SHP77 treated with DMSO at 0.1 percent for 48 hours (cell line): ENCODE measurements at regions not wholly inside any gene's neighbourhood (a gene's known extent, or its start where the extent isn't known, plus 50 kb on each side); places are given as distances from the start of the nearest gene placed in this dataset.

Experiments
- DNase-seq: peaks from one replicate; lab custom pipeline; 2025; lab: John Stamatoyannopoulos, UW

DNA sequence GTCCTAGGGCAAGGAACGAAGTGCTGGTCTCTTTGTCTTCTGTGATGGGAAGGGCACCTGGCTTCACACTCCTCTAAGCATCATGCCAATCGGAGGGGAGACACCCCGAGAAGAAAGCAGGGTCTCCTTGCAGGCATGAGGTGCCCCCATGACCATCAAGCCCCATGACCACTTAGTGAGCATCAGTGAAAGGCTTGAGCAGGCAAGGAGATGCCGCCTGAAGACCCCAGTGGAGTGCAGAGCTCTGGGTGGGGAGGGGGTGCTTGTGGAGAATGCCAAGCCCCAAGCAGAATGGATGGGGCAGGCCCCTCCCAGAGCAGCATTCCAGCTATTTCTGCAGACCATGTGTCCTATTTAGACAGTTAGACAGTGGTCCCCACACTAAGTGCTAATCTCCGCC is 232.7 kb upstream of the TNRC6C start:
- DNase-seq, result no peak

DNA sequence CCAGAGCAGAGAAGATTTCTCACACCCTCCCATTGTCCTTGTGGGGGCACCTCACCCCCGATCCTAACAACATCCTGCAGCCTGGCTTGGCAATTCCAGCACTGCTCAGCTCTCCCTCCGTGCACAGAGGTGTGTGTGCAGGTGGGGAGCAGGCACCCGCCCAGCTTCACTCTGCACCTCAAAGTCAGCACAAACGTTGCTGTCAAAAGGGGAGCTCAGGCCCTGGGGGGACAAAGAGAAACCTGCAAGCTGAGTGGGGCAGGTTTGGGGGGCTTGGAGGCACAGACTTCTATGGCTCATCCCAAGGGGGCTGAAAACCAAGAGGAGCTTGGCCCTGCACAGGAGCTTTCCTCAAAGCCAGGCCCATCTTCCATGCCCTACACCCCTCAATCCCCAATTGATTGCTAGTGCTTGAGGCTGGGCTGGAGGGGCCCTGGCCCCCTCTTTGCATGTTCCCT is 231.9 kb upstream of the TNRC6C start:
- DNase-seq, result no peak

- no peak for DNase-seq
Observed at GRCh38 chr17:77727037-77727615, 231.4 kb upstream of the TNRC6C start.

DNA sequence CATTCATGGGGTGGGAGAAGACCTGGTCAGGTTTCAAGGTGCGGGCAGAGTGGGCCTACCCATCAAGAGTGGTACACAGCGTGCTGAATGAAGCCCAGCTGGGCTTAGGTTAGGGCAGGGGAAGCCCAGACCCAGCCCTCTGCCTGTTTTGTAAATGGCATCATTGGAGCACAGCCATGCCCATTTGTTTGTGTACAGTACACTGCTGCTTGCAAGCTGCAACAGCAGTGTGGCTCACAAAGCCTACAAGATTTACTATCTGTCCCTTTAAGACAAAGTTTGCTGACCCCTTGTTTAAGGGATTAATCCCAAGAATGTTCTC is 230.1 kb upstream of the TNRC6C start:
- no peak for DNase-seq

GRCh38 chr17:77728871-77729270 is 229.6 kb upstream of the TNRC6C start:
- DNase-seq, result no peak

GRCh38 chr17:77729587-77729986 is 228.9 kb upstream of the TNRC6C start:
- no peak for DNase-seq

DNA sequence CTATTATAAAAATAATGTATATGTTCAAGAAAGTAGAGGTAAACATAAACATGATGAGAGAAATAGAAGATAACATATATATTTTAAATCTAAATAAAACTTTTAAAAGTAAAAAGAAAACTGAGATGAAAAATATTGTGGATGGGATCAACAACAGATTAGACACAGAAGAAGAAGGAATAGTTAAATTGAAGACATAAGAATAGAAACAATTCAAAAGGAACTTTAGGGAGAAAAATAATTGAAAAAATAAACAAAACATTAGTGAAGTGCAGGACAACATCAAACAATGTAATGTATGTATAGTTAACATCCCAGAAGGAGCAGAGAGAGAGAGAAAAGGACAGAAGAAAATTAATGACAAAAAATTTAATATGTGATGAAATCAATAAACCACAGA is 228.1 kb upstream of the TNRC6C start:
- no peak for DNase-seq

GRCh38 chr17:77733576-77734296 is 224.8 kb upstream of the TNRC6C start:
- DNase-seq, result no peak

- peak; percentile 96 for DNase-seq
Observed at GRCh38 chr17:77734371-77735080, 224.0 kb upstream of the TNRC6C start.

DNA sequence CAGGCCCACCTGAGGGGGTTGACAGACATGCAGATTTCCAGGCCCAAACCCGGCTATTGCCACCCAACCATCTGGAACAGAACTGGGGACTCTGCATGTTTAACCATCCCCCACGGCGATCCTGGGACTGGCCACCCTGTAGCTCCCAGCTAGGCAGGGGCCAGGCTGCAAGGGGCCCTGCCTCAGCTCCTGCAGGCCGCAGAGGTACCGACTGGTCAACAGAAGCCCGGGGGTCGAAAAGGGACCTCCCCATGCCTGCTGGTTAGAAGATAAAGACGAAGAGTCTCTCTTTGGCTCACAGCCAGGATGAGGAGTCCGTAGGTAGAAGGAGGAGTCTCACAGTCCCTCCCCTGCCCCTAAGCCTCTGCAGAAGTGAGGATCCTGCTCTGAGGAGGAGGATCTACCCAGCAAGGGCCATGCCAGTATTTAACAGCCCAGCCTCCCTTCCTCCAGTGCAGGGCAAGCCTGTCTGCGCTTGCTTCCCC is 223.4 kb upstream of the TNRC6C start:
- peak; percentile 79 for DNase-seq

- peak; percentile 95 for DNase-seq
Observed at GRCh38 chr17:77735566-77736198, 222.8 kb upstream of the TNRC6C start.

GRCh38 chr17:77736199-77736585 is 222.3 kb upstream of the TNRC6C start:
- no peak for DNase-seq

DNA sequence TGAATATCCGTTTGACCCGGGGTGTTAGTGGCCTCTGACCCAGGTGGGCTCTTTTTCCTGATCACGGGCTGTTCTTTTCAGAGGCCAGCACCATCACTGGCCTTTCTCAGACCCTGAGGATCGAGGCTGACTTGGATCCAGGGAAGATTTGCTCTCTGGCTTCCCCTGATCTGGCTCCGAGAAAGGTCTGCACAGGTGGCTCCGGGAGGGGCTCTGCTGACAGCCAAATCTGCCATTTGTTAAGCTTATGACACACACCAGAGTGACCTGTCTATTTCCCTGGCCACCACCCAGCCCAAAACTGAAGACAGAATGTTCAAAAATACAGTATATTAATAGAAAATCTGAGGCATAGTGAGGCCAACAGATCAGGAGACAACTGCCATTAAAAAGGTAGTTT is 221.8 kb upstream of the TNRC6C start:
- no peak for DNase-seq

DNA sequence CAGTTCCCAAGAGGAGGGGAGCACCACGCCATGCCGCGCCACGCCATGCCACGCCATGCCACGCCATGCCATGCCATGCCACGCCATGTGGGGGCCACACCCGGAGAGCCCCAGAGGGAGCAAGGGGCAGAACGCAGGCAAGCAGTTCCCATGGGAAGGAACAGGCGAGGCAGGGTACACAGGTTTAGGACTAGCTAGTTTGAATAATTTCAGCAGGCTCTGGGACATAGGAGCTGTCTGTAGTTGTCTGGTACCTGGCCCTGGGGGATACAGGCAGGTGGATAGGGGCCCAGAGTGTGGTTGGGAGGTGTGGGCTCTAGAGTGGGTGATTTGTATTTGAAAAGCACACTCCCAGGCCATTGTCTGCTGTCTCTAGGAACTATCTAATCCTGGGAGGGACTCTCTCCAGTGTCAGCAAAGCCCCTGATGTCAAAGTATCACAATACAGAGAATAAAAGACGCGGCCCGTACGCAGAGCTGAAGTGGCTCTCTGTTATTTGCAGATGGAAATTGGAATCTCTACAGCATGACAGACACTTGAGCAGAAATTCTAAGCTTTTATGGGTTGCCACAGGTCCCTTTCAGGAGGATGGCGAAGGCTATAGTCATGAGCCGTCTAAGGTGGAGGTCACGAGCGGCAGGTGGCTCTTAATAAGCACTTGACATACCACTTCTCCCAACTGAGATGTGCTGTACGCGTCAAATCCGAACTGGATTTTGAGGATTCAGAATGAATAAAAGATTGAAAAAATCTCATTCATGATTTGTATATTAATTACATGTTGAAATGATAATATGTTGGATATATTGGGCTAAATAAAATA is 220.8 kb upstream of the TNRC6C start:
- peak; percentile 94 for DNase-seq

DNA sequence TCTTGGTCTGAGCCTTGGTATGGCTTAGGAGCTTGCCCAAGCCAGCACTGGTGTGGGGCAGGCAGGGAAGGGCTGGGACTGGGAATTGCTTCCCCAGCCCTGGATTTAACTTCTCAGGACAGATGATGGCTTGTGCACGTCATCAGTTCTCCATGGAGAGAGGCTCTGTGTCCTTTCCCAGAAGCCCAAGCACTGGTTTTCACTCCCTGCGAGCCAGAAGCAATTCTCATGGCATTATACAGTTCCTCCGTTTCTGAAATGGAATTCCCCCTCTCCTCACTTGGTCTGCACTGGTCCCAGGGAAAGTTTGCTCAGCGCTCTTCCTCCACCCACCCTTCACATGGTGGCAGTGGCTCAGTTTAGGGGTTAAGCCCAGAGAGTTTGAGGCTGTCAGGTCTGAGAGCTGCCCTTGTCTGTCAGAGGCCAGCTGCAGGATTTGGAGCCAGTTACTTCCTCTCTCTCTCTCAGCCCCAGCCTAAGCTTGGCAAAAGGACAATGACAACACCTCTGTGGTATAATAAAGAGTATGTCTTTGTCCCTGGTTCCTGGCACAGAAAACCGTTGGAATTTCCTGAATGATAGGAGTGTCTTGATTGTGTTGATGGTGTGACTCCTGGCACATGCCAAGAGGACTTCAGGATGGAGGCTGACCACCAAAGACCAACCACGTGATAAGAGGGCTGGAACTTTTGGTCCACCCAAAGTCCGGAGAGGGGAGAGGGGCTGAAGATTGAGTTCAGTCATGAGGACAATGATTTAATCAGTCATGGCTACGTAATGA is 219.6 kb upstream of the TNRC6C start:
- DNase-seq, result peak; percentile 74

- peak; percentile 16 for DNase-seq
Observed at GRCh38 chr17:77740481-77740880, 218.0 kb upstream of the TNRC6C start.

DNA sequence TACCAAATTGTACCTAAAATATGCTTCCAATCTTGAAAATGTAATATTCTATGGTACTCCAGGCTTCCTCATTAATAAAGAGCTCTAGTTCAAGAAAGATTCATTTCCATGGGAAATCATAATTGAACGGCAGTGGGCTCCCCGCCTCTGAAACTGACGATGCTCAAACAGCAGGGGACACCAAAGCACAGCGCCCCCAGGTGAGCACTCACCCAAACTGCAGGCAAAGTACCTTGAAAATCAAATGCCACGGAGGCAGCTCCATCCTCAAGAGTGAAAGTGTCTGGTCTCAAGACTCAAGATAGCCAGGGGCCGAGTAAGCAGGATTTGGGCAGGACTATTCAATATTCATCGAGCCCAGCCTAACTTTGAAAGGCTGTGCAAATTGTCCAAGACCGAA is 217.4 kb upstream of the TNRC6C start:
- no peak for DNase-seq

DNA sequence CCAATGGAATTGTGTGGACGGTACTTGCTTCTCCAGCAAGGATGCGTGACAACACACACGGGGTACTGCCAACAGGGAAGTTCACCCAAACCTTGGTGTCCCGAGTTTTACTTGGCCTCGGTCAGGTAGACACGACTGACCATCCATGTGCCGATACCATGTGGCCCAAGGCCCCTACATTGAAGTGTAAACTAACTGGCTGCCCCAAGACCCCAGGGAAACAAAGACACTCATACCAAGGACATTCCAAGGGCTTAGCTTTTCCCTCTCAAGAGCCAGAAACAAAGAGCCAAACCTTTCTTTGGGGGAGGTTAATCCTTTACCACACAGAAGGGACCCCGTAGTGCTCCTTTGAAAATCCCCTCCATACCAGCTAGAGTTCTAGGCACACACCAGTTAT is 215.9 kb upstream of the TNRC6C start:
- DNase-seq, result no peak

GRCh38 chr17:77744066-77744988 is 214.2 kb upstream of the TNRC6C start:
- no peak for DNase-seq

DNA sequence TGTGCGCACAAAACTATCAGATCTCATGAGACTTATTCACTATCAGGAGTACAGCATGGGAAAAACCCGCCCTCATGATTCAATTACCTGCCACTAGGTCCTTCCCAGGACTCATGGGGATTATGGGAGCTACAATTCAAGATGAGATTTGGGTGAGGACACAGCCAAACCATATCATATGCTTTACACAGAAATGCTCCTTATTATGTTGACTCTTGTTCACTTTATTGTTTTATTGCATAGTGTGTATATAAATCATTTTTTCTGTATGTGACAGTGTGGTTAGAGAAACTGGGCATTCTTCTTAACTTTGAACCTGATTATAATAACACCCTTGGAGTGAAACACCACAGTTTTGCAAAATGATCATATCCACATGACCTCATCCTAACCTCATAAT is 212.8 kb upstream of the TNRC6C start:
- no peak for DNase-seq
